BE2C (cell line): ENCODE measurements at regions not wholly inside any gene's neighbourhood (a gene's known extent, or its start where the extent isn't known, plus 50 kb on each side); places are given as distances from the start of the nearest gene placed in this dataset.
A peak's percentile ranks its signal among the peaks of the same experiment; 100 is the strongest.

Experiments used
- DNase-seq: peaks from one replicate; pipeline ENCODE4 v3.0.0-alpha.2; 2020
- H3K27me3 ChIP-seq: fragments of 250-450 bp; sonication (Bioruptor Pico); 2 replicates; pipeline ENCODE4 v1.5.1; 2020; ENCODE audit warnings: mild to moderate bottlenecking
- H3K36me3 ChIP-seq: fragments of 250-450 bp; sonication (Bioruptor Pico); 2 replicates; pipeline ENCODE4 v1.5.1; 2020; ENCODE audit warnings: mild to moderate bottlenecking
- H3K4me1 ChIP-seq: fragments of 250-450 bp; sonication (Bioruptor Pico); 2 replicates; pipeline ENCODE4 v1.5.1; 2020
- H3K4me3 ChIP-seq: 2 replicates; pipeline ENCODE4 v1.5.1; 2011; ENCODE audit warnings: low read depth, low read length
- H3K9me3 ChIP-seq: fragments of 250-450 bp; sonication (Bioruptor Pico); 2 replicates; pipeline ENCODE4 v1.5.1; 2020
- CTCF ChIP-seq: IDR thresholded peaks from 2 replicates; pipeline ENCODE4 v1.5.1; 2012; ENCODE audit warnings: mild to moderate bottlenecking, low read depth, low read length

- no peak overlapping the region for H3K4me3 ChIP-seq
- H3K4me1 ChIP-seq = no peaks in the 10 kb centered on the region
- H3K27me3 ChIP-seq = no peaks in the 10 kb centered on the region
- DNase-seq = no peak
- no peak for TF ChIP-seq CTCF
- H3K36me3 ChIP-seq = no peaks in the 10 kb centered on the region
- H3K9me3 ChIP-seq = no peaks in the 10 kb centered on the region; the same call in 1 of the 2 replicates
These were observed 118.7 kb downstream of the ZFP36L2 start for GRCh38 chr2:43107679-43108078.

GRCh38 chr2:43106559-43107527 is 119.6 kb downstream of the ZFP36L2 start:
- H3K9me3 ChIP-seq = no peaks in the 10 kb centered on the region; the same call in 1 of the 2 replicates
- no peak for TF ChIP-seq CTCF
- H3K4me1 ChIP-seq = no peaks in the 10 kb centered on the region
- H3K4me3 ChIP-seq = no peak overlapping the region
- H3K36me3 ChIP-seq = no peaks in the 10 kb centered on the region
- no peak for DNase-seq
- H3K27me3 ChIP-seq = no peaks in the 10 kb centered on the region

- no peak overlapping the region for H3K4me3 ChIP-seq
- no peaks in the 10 kb centered on the region for H3K4me1 ChIP-seq
- no peak for TF ChIP-seq CTCF
- no peak for DNase-seq
- H3K36me3 ChIP-seq = no peaks in the 10 kb centered on the region
- no peaks in the 10 kb centered on the region; the same call in 1 of the 2 replicates for H3K9me3 ChIP-seq
- H3K27me3 ChIP-seq = no peaks in the 10 kb centered on the region
These were observed 120.5 kb downstream of the ZFP36L2 start for GRCh38 chr2:43105586-43106558.

- Histone ChIP-seq H3K36me3 (no peaks in the 10 kb centered on the region), H3K27me3 (no peaks in the 10 kb centered on the region), H3K4me3 (no peak overlapping the region), H3K9me3 (no peaks in the 10 kb centered on the region; the same call in 1 of the 2 replicates), H3K4me1 (no peaks in the 10 kb centered on the region)
- no peak for DNase-seq
- TF ChIP-seq CTCF = 0 out of 2 replicates have a peak, but pooled peaks have one; percentile 5
These were observed 121.6 kb downstream of the ZFP36L2 start for GRCh38 chr2:43104763-43105162.

- no peaks in the 10 kb centered on the region for H3K36me3 ChIP-seq
- no peak overlapping the region for H3K4me3 ChIP-seq
- no peaks in the 10 kb centered on the region; the same call in 1 of the 2 replicates for H3K9me3 ChIP-seq
- no peak for TF ChIP-seq CTCF
- H3K4me1 ChIP-seq = no peaks in the 10 kb centered on the region
- no peaks in the 10 kb centered on the region for H3K27me3 ChIP-seq
- DNase-seq = no peak
These were observed 122.3 kb downstream of the ZFP36L2 start for GRCh38 chr2:43104106-43104505.
